ENCODE measurements at regions not wholly inside any gene's neighbourhood (a gene's known extent, or its start where the extent isn't known, plus 50 kb on each side); places are given as distances from the start of the nearest gene placed in this dataset.

DNA sequence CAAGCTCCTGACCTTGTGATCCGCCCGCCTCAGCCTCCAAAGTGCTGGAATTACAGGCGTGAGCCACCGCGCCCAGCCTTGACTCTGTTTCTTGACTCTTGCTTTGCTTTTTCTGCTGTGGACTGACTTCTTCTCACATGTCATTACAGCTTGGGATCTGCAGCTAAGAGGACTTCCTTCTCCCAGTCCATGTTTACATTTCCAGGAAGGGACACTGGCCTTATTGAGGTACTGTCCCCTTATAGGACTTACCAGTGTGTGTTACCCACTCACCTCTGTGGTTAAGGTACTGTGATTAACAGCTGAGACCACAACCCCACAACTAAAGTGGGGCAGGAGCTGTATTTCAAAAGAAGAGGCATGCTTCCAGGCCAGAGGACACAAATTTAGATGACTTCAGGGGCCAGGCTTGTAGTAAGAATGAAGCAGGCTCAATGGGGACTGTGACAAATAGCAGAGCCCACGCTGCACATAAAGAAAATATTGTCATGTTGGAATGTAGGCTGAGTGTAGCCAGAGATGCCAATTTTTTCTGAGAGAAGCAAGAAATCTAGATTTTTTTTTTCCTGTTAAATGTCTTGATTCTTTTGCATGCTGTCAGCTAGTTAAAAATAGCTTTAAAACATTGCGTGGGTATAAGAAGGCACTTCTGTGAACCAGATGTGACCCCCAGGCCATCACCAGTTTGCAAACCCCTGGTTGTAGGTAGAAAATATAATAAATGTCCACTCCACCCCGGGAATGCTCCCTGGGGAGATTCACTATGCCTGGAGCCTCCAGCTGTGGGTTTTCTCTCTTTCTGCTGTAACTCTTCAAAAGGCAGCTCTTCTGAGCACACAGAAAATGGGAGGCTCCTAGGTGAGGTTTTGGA, 75.0 kb downstream of the PTPDC1 start:
- TF ChIP-seq, protein P1, sequence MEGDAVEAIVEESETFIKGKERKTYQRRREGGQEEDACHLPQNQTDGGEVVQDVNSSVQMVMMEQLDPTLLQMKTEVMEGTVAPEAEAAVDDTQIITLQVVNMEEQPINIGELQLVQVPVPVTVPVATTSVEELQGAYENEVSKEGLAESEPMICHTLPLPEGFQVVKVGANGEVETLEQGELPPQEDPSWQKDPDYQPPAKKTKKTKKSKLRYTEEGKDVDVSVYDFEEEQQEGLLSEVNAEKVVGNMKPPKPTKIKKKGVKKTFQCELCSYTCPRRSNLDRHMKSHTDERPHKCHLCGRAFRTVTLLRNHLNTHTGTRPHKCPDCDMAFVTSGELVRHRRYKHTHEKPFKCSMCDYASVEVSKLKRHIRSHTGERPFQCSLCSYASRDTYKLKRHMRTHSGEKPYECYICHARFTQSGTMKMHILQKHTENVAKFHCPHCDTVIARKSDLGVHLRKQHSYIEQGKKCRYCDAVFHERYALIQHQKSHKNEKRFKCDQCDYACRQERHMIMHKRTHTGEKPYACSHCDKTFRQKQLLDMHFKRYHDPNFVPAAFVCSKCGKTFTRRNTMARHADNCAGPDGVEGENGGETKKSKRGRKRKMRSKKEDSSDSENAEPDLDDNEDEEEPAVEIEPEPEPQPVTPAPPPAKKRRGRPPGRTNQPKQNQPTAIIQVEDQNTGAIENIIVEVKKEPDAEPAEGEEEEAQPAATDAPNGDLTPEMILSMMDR (IDR thresholded peaks at IDR 0.05; ENCODE audit: insufficient read depth, low read length, poor library complexity, severe bottlenecking): no peak
- no peak for TF ChIP-seq EZH2phosphoT487 (conservative IDR thresholded peaks at IDR 0.05; ENCODE audit: low read length)
